ENCODE measurements at regions not wholly inside any gene's neighbourhood (a gene's known extent, or its start where the extent isn't known, plus 50 kb on each side); places are given as distances from the start of the nearest gene placed in this dataset.
A peak's percentile ranks its signal among the peaks of the same experiment; 100 is the strongest.

DNA sequence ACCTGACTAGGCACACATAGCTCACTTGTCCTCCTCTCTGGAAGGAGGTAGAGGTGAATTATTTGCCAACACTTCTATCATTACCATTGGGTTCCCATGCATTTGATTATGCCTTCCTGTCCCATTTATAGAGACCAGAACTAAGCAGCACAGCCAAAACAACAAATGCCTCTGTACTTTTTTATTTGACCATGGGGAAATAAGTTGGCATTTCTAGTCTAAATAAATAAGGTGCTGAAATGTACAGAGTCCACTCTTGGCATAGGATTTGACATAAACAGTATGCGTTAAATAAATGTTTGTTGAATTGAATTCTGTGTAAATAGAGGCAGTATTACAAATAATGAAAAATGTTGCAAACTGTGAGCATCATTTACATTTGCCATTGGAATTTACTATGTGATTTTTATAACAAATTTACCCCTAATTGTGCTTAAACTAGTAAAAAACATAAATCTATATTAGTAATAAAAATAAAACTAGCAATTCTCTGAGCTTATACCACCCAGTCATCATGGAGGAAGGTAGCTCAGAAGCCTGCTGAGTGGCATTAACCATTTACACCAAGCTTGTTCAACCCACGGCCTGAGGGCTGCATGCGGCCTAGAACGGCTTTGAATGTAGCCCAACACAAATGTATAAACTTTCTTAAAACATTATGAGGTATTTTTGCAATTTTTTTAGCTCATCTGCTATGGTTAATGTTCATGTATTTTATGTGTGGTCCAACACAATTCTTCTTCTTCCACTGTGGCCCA, 367.8 kb downstream of the FIGN start:
- DNase-seq: no peak

DNA sequence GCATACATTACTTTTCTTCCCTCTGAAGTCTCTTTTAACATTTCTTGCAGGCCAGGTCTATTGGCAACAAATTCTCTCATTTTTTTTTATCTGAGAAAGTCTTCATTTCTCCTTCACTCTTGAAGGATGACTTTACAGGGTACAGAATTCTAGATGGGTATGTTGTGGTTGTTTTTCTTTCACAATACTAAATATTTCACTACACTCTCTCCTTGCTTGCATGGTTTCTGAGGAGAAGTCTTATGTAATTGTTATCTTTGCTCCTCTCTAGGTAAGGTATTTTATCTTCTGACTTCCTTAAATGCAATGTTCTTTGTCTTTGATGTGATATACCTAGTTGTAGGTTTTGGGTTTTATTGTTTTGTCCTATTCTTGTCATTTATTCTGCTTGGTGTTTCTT, 371.1 kb downstream of the FIGN start:
- no peak for DNase-seq

GRCh38 chr2:163353551-163353950, 382.3 kb downstream of the FIGN start:
- no peak for DNase-seq

DNA sequence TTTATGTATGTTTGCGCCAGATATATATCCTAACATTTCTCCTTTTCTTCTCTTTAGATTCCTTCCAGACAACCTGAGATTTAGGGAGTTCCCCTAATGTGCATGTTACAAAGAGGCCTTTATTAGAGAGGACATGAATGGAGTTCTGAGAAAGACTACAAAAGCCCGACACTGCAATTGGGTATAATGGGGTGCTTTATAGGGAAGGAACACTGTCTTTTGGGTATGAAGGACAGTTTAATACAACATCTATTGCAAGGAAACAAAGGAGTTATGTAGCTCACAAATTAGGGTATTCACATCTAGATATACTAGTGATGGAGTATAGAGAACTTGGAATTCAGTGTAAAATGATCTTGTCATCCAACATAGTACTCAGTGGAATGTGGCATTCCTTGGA, 383.8 kb downstream of the FIGN start:
- DNase-seq: no peak

DNA sequence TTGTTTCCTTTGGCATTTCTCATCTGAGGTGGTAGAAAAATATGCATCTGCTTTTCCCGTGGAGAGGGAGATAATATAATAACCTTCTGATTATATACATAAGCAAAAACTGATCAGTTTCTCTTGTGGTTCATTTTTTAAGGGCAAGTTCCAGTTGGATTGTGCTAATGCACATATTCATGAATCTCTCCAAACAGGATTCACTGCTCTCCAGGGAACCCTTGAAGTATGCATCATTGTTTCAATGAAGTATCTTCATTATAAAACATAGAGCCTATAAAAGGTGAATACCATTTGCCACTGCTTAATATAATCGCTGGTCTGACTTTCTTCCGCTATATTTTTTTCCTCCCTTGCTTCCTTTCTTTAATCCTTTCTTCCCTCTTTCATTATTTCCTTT, 384.7 kb downstream of the FIGN start:
- DNase-seq: no peak

- DNase-seq: no peak
Observed at GRCh38 chr2:163348857-163349380, 386.9 kb downstream of the FIGN start.

DNA sequence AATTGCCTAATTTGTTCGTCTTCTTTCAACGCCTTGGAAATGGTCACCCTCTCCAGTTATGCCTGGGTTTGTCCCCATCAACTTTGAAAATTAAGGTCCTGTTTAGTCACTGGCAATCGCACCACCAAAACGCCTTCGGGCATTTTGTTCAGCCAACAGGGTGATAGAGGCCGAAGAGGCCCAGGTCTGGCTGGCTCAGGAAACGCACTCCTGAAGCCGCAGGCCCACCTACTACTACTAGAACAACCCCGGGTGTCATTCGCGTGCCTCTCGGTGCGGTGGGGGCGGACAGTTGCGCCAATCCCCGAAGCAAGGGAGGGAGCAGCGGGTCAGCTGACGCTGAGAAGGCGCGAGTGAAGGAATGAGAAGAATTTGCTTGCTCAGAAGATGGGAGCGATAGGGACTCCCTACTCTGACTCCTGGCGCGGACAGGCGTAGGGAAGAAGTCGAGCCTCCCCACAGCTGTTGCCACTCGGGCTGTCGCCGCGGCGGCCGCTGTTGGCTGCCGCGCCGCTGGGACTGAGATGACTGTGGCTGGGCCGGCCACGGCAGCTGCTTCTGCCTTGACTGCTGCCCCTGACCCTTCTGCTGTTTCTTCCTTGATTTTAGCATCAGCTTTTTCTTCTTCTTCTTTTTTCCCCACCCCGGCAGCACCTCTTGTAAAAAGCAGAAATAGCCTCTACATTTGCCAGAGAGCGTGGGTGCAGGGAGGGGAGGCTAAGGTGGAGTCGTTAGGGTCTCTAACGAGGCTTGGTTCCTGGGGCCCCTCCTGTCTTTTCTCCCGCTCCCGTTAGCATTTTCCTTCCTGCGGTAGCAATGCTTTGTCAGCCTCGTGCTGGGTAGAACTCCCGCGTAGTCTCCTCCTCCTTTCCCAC, 387.6 kb downstream of the FIGN start:
- no peak for DNase-seq

GRCh38 chr2:163345795-163346573, 389.8 kb downstream of the FIGN start:
- DNase-seq: peak; percentile 84

GRCh38 chr2:163343316-163343715, 392.5 kb downstream of the FIGN start:
- DNase-seq: no peak

DNA sequence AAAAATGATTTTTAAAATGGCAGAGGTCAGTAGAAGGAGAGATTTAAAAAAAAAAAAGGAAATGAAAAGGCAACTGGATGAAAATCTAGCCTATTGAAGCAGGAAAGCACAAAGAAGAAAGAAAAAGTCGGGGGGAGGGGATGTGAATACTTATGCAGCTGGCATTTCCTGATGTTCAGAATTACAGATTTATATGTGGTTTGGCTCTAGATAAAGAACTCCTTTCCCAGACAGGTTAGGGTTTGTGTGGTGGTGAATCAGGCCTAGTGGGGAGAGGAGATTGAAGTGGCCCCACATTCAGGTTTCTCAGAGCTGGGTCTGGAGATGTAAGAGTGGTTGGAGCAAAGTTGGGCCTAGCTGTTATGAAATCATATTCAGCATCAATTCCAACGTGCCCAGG, 394.4 kb downstream of the FIGN start:
- DNase-seq: no peak

DNA sequence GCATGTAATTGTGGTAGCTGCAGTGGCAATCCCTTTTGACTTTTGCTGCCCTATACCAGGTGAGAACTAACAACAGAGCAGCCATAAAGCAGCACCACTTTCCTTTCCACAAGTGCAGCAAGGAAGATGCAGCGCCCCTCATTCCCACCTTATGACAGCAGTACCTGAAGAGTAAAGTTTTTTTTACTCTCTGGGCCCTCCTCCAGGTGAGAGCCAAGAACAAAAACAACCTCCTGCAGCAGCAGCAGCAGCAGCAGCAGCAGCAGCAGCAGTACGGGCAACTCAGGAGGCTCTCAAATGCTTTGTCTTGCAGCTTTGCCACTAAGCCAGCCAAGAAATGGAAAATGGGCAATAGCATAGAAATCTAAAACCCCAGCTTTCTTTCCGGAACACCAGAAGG, 397.5 kb downstream of the FIGN start:
- DNase-seq: no peak

DNA sequence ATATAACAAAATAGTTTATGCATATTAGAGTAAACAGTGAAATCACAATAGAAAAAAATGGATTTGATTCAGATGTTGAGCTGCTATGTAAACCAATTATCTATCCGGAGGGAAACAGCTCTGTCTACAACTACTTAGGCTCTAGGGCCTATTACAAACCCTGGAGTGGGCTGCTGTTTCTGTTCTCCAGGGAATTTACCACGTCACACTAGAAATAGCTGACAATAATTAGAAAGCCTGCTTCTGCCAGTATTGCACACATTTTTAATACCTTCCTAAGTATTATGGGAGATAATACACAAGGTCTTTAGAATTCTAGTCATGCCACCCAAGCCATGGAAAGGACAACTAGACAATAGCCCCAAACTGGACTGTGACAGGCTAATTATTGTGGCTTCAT, 411.1 kb downstream of the FIGN start:
- peak; percentile 99 for DNase-seq

DNA sequence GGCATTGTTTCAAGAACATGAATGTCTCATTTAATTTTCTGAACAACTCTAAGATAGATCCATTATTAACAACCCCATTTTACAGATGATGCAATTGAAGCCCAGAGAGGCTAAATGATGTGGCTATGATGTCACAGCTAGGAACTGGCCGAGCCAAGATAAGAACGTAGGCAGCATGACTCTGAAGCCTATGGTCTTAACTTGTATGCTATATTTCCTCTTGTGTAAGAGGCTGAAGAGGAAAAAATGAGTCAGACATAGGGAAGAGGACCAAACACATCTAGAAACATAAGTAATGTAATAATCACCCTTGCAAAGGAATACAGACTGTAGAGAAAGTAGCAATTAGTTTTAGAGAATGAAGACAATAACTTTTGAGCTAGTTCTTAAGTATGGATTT, 416.8 kb downstream of the FIGN start:
- DNase-seq: no peak

DNA sequence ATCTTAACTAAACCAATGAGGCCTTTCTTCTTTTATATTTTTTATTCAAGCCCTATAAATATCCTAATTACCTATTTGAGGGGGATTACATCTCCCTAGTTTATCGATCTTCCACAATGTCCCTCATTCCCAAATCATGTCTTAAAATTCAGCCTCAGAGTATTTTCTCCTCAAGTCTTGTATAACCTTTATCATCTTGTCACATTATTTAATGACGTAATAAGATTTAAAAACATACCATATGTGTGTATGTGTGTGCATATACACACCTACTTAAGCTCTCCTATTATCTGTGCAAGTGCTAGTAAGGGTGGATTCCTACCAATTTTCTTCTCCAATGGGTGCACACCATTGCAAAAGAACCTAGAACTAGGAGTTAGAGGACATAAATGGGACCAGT, 421.1 kb downstream of the FIGN start:
- no peak for DNase-seq

DNA sequence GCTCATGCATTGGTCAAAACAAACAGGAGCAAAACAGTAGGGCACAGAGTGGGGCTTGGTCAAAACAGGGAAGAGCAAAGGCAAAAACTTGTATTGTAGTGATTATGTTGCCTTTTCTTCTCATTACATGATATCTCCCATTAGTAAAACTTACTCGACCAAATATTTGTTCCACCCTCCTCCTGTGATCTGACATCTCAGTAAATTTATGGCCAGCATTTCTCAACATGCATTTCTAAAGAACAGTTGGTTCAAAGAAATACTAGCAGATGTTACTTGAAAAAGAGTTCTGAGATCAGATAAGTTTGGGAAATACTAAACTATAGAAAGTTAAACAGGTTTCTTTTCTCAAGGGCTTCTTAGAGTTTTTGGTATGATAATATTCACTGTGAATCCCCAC, 423.1 kb downstream of the FIGN start:
- DNase-seq: no peak

DNA sequence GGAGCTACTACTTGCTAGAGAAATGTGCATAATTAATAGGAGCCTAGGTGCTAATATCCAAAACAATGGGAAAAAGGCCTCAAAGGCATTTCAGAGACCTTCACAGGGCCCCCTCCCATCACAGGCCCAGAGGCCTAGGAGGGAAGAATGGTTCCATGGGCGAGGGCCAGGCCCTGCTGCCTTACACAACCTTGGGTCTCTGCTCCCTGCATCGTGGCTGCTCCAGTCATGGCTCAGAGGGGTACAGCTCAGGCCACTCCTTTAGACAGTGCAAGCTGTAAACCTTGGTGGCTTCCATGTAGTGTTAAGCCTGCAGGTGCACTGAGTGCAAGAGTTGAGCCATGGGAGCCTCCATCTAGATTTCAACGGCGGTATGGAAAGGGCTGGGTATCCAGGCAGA, 429.2 kb downstream of the FIGN start:
- DNase-seq: no peak

GRCh38 chr2:163302141-163302540, 433.7 kb downstream of the FIGN start:
- DNase-seq: no peak

DNA sequence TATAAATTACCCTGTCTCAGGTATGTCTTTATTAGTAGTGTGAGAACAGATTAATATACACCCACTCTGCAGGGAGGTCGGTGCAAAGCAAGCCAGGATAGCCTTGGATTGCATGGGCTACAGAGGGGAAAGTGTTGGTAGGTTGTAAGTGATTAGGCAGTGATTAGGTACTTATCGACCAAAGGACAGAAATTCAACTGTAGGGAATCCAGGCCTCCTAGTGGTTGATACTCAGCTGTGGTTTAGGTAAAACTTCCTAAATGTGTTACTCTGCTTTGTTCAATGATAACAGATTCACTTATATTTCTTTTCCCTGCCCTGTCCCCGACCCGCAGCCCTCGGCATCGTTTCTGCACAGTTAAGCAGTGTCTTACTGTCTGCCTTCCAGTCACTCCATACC, 444.0 kb downstream of the FIGN start:
- DNase-seq: no peak

DNA sequence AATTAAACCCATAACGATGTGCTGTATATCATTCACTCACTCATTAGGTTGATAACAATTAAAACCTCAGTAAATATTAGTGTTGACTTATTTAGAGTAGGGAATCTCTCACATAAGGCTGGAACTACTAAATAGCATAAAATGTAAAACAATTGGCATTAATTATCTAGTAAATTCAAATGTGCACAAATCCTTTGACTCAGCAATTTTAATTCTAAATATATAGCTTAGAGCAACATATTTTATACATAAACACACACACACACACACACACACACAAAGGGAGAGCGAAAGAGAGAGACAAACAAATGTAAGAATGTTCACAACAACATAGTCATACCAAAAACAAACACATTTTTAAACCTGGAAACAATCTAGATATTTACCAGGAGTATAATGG, 443.1 kb upstream of the KCNH7 start:
- DNase-seq: no peak

DNA sequence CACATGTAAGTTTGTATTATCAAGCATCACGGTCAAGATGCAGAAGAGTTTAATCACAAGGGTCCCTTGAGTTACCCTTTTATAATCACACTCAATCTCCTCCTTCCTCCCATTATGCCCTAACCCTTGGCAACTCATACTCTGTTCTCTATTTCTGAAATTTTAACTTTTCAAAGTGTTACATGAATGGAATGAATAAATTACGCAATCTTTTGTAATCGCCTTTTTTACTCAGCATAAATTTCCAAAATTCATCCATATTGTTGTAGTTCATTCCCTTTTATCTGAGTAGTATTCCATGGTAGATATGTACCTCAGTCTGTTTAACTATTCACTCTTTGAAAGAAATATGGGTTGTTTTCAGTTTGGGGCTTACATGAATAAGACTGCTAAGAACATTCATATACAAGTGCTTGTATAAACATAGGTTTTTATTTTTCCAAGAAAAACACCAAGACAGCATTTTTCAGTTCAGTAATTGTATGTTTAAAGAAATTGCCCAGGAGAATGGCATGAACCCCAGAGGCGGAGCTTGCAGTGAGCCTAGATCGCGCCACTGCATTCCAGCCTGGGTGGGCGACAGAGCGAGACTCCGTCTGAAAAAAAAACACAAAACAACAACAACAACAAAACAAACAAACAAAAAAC, 430.9 kb upstream of the KCNH7 start:
- DNase-seq: no peak

- no peak for DNase-seq
Observed at GRCh38 chr2:163266772-163267171, 428.2 kb upstream of the KCNH7 start.

DNA sequence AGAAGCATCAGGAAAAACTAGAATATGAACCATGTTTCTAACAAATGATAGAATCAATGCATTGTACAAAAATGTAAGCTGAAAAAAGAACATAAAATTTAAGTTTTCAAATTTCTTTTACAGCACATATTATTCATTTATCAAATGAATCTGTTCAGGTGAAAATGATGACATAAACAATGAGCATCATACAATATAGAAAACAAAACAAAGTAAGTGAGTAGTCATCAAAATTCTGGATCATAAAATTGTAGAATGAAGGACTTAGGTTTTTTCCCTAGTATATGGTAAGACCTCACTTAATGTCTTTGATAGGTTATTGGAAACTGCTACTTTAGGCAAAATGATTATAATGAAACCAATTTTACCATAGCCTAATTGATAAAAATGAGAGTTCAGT, 427.0 kb upstream of the KCNH7 start:
- DNase-seq: no peak

DNA sequence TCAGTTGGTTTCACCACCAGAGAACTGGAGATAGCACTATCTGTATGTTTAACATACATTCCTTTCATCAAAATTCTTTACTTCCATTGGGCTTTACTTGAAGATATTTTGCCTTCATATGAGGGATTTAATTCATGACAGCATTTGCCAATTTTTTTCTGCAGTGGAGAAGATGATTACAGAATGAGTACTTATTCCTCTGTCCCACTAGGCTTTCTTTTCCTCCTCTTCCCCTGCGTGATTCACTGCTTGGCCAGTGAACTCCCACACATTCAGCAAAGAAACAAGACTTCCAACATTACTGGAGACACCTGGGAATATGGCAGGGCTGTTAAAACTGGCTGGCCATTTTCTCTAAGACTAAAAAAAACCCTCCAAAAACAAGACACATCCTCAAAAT, 425.8 kb upstream of the KCNH7 start:
- no peak for DNase-seq

Measured in NCI-H1436 treated with DMSO at 0.1 percent for 48 hours (cell line).